ENCODE measurements at regions not wholly inside any gene's neighbourhood (a gene's known extent, or its start where the extent isn't known, plus 50 kb on each side); places are given as distances from the start of the nearest gene placed in this dataset.

- intact Hi-C loops (cut with micrococcal nuclease) (no loop called here), in situ Hi-C loops (cut with MboI; ENCODE audit: low sequenced_read_pairs) (no loop called here), dilution Hi-C loops (cut with HindIII; ENCODE audit: low sequenced_read_pairs, unreplicated experiment) (no loop called here)
- no peak overlapping the region for H3K56ac ChIP-seq (ENCODE audit: extremely low read depth, insufficient read depth, low read length)
- ChIA-PET POLR2A (ENCODE audit: unreplicated experiment) (no interaction called here), CTCF (no interaction called here)
- no peaks in the 10 kb centered on the region for H3K79me1 ChIP-seq (ENCODE audit: low read depth in 1 of 2, low read length in 2 of 2)
- no peaks in the 10 kb centered on the region for H3K9me1 ChIP-seq (ENCODE audit: insufficient read depth, low read length)
- H2BK15ac ChIP-seq (ENCODE audit: low read depth, low read length) = no peak overlapping the region
- no peak overlapping the region for H4K5ac ChIP-seq (ENCODE audit: low read depth, low read length)
- no peak overlapping the region for H3K4me2 ChIP-seq (ENCODE audit: low read depth, low read length)
- TF ChIP-seq RCOR1 (IDR thresholded peaks at IDR 0.05; ENCODE audit: insufficient replicate concordance, low read length) = no peak
- TF ChIP-seq BHLHE40 (IDR thresholded peaks at IDR 0.05; ENCODE audit: low read depth, low read length) = no peak
- TF ChIP-seq ELK1 (IDR thresholded peaks at IDR 0.05; ENCODE audit: borderline replicate concordance, low read depth, low read length) = no peak
- no peak for TF ChIP-seq CHD1 (IDR thresholded peaks at IDR 0.05; ENCODE audit: low read depth, low read length)
- TF ChIP-seq NFE2L2 (IDR thresholded peaks at IDR 0.05; ENCODE audit: low read depth, low read length) = no peak
- TF ChIP-seq MAFK (IDR thresholded peaks at IDR 0.05; ENCODE audit: low read depth, low read length) = no peak
- no peak for TF ChIP-seq SMC3 (IDR thresholded peaks at IDR 0.05; ENCODE audit: low read depth, low read length)
- no peak for TF ChIP-seq MAZ (IDR thresholded peaks at IDR 0.05; ENCODE audit: borderline replicate concordance, low read depth, low read length)
- no peak for TF ChIP-seq POLR2A (IDR thresholded peaks at IDR 0.05; ENCODE audit: low read depth, low read length)
- H3K14ac ChIP-seq (replicated peaks; ENCODE audit: low read depth, low read length) = no peak overlapping the region
- no peak overlapping the region for H3K27ac ChIP-seq (ENCODE audit: insufficient read depth, low read length)
- no peak for ATAC-seq (ENCODE audit: low read depth)
- no peaks in the 10 kb centered on the region for H4K20me1 ChIP-seq (ENCODE audit: insufficient read depth, low read length)
- H2AK5ac ChIP-seq (ENCODE audit: low read depth, low read length) = no peak overlapping the region
- no peak overlapping the region for H3K4me3 ChIP-seq (ENCODE audit: insufficient read depth, low read depth, low read length)
- no peak for DNase-seq
- H2BK20ac ChIP-seq (ENCODE audit: low read depth, low read length) = no peak overlapping the region
- WGBS, 2 experiments (ENCODE audit: extremely low coverage in 2 of 2, insufficient read length in 1 of 2) = no CpG with 5 or more reads among the region's 3 CpGs
- no peaks in the 10 kb centered on the region for H3K27me3 ChIP-seq (ENCODE audit: control insufficient read depth, insufficient read depth, low read length)
- H3K23ac ChIP-seq (ENCODE audit: low read depth, low read length) = no peak overlapping the region
- BruUV-seq (replicated peaks) = no TSS peak
- no peaks in the 10 kb centered on the region for H3K4me1 ChIP-seq (ENCODE audit: control insufficient read depth, insufficient read depth, low read length)
- peaks cover 16% of the 10 kb centered on the region for H3K9me3 ChIP-seq (ENCODE audit: control insufficient read depth, insufficient read depth, low read length)
- H4K8ac ChIP-seq (ENCODE audit: low read depth in 2 of 2, low read length in 2 of 2) = no peak overlapping the region
- H2AFZ ChIP-seq (replicated peaks; ENCODE audit: low read length, poor library complexity) = no peak overlapping the region
- H3K18ac ChIP-seq (ENCODE audit: low read depth, low read length) = no peak overlapping the region
- no peak overlapping the region for H2BK5ac ChIP-seq (ENCODE audit: low read depth, low read length, poor library complexity, severe bottlenecking)
- H3K36me3 ChIP-seq (ENCODE audit: control insufficient read depth, insufficient read depth, low read length) = no peaks in the 10 kb centered on the region
- no peak overlapping the region for H2AK9ac ChIP-seq (replicated peaks; ENCODE audit: low read depth, low read length, poor library complexity)
- no peak overlapping the region for H3K4ac ChIP-seq (ENCODE audit: low read depth, low read length)
- H2BK120ac ChIP-seq (ENCODE audit: low read depth, low read length) = no peak overlapping the region
- H3K9ac ChIP-seq (ENCODE audit: low read depth, low read length) = no peak overlapping the region
- no peak overlapping the region for H4K91ac ChIP-seq (ENCODE audit: insufficient read depth, low read depth, low read length)
Measured at GRCh38 chr10:130243015-130243414, 106.8 kb downstream of the GLRX3 start.
